ENCODE measurements at regions not wholly inside any gene's neighbourhood (a gene's known extent, or its start where the extent isn't known, plus 50 kb on each side); places are given as distances from the start of the nearest gene placed in this dataset.
A peak's percentile ranks its signal among the peaks of the same experiment; 100 is the strongest.

DNA sequence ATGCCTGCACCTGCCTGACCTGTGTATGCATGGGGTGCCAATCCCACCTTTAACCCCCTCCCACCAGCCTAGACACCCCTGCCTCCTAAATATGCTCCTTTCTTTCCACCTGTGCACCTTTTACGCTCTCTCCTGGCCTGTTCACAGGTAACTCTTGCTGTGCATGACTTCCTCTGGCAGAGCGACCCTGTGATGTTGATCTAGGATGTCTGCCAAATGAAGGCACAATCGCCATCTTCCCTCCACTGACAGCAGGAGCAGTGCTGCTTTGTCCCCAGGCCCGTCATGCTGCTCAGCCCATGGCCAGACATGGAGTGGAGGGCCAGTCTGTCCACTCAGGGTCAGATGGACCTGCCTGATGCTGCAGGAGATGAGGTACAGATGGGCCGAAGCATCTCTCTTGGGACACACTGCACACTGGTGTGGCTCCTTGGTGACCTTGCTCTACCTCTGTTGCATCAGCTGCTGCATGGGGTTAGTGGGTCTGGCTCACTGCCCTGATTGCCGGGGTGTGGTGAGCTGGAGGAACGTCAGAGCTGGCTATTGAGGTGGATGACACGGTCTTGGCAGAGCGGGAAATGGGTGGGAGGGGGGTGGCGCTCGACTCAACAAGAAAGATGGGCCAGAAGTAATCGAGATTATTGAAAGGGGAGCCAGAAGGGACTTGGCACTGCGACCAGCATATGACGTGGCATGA is 101.7 kb upstream of the PITX1 start:
- no peak for TF ChIP-seq POLR2A (IDR thresholded peaks at IDR 0.05)
- TF ChIP-seq, protein P1, sequence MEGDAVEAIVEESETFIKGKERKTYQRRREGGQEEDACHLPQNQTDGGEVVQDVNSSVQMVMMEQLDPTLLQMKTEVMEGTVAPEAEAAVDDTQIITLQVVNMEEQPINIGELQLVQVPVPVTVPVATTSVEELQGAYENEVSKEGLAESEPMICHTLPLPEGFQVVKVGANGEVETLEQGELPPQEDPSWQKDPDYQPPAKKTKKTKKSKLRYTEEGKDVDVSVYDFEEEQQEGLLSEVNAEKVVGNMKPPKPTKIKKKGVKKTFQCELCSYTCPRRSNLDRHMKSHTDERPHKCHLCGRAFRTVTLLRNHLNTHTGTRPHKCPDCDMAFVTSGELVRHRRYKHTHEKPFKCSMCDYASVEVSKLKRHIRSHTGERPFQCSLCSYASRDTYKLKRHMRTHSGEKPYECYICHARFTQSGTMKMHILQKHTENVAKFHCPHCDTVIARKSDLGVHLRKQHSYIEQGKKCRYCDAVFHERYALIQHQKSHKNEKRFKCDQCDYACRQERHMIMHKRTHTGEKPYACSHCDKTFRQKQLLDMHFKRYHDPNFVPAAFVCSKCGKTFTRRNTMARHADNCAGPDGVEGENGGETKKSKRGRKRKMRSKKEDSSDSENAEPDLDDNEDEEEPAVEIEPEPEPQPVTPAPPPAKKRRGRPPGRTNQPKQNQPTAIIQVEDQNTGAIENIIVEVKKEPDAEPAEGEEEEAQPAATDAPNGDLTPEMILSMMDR (IDR thresholded peaks at IDR 0.05) = no peak
- Histone ChIP-seq H3K27me3 (no peaks in the 10 kb centered on the region), H3K4me1 (peaks cover 65 to 99% (median 66%) of the 10 kb centered on the region in 3 donors), H3K4me3 (no peak overlapping the region), H3K27ac (peak overlapping the region; percentile 84 to 96 (median 93)), H3K36me3 (no peaks in the 10 kb centered on the region), H3K9me3 (no peaks in the 10 kb centered on the region)
- intact Hi-C loops (cut with DNase I) = loop anchor here (10.0 kb wide), 1 partner anchor 101 kb away; the partner anchor contains the start of gene PITX1
- WGBS, 2 donors = 20 to 57% methylated on average over 10 of the region's 14 CpGs
- DNase-seq = no peak

DNA sequence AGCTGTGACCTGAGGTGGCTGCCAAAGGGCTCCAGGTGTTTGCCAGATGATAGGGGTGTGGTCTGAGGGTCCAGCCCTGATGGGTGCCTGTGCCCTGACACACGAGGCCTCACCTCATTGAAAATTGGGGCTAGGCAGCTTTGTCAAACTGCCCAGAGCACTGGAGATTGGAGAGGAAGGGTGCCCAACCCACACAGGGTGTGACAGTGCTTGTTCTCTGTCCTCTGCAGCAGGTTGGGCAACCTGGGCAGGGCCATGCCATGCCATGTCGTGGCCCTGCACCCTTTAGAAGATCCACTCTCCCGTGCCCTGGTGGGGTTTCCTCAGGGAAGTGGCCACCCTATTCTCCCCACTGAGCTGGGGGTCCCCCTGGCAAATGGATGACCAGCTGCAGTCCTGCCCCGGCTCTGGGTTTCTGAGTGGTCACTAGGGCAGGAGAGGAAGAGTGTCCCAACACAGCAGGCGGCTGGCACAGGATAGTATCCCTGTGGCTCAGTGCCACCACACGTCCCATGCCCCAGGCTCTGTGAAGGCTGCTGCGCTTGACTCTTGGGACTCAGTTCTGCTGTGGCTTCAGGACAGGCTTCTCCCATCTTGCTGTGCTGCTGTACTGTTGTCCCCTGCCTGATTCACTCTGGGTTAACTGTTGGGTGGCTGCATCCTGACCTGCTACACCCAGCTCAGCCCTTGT is 100.8 kb upstream of the PITX1 start:
- Histone ChIP-seq H3K4me3 (no peak overlapping the region), H3K4me1 (peaks cover 56 to 95% (median 60%) of the 10 kb centered on the region in 3 donors), H3K27me3 (no peaks in the 10 kb centered on the region), H3K36me3 (no peaks in the 10 kb centered on the region), H3K27ac (peak overlapping the region; percentile 84 to 96 (median 93)), H3K9me3 (no peaks in the 10 kb centered on the region)
- WGBS, 2 donors = 59 to 80% methylated on average over 1 to 3 of the region's 7 CpGs
- no peak for DNase-seq
- no peak for TF ChIP-seq POLR2A (IDR thresholded peaks at IDR 0.05)
- TF ChIP-seq, protein P1 (IDR thresholded peaks at IDR 0.05) = no peak
- intact Hi-C loops (cut with DNase I) = loop anchor here (10.0 kb wide), 1 partner anchor 100 kb away; the partner anchor contains the start of gene PITX1

DNA sequence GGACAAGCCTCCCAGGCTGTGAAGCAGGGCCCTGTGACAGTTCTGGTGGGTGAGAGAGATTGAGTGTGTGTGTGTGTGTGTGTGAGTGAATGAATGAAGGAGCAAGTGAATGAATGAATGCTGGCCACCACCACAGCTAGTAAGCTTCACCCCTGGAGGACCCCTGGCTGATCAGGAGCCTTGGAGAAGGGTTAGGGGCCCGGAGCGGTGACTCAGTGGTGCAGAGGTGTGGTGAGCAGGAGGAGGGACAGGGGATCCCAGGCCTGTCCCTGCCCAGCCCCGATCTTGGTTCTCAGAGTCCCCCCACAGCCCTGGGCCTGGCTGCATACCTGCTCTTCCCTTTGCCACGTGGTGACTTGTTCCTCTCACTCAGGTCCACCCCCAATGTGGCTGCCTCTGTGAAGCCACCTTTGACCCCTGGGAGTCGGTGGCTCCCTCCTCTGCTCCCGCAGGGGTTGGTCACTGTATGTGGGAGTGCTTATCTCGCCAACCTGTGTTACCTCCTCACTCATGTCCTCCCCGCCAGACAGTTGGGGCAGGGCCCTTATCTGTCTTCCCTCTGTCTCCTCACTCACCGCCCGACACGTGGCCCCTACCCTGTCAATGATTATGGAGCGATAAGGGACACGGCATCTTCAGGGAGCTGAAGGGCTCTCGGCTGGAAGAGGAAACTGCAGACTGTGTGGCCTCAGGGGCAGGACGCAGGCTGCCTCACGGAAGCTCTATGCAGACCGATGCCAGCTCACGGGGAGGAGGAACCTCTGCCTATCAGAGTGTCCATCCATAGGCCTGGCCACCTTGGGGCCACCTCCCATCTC is 99.9 kb upstream of the PITX1 start:
- Histone ChIP-seq H3K9me3 (no peaks in the 10 kb centered on the region), H3K4me3 (no peak overlapping the region), H3K27me3 (no peaks in the 10 kb centered on the region), H3K27ac (peak overlapping the region; percentile 78 to 96 (median 93)), H3K36me3 (no peaks in the 10 kb centered on the region), H3K4me1 (peaks cover 48 to 95% (median 53%) of the 10 kb centered on the region in 3 donors)
- DNase-seq = no peak
- 58 to 65% methylated on average over 4 to 5 of the region's 18 CpGs for WGBS, 2 donors
- no peak for TF ChIP-seq POLR2A (IDR thresholded peaks at IDR 0.05)
- TF ChIP-seq, protein P1 (IDR thresholded peaks at IDR 0.05) = no peak
- intact Hi-C loops (cut with DNase I) = loop anchor here (10.0 kb wide), 1 partner anchor 99 kb away; the partner anchor contains the start of gene PITX1

DNA sequence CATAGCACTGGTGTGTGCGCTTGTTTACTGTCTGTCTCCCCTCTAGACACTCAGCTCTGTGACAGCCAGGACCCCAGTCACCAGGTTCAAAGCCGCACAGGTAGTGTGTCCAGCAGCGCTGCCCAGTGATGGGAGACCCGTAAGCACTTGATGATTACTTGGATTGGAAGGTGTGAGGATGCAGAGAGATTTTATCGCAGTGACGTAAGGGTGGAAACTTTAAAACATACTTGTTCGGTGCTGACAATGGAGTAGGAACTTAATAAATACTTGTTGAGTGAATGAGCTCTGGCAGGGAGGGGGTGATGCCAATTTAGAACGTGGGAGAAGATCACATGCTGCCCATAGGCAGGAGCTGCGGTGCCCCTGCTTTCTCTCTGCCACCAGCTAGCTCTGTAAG is 99.2 kb upstream of the PITX1 start:
- intact Hi-C loops (cut with DNase I) = loop anchor here (10.0 kb wide), 1 partner anchor 98 kb away; the partner anchor contains the start of gene PITX1
- H3K36me3 ChIP-seq = no peaks in the 10 kb centered on the region
- no peaks in the 10 kb centered on the region for H3K27me3 ChIP-seq
- WGBS, 2 donors = 82 to 87% methylated on average over 9 of the region's 9 CpGs
- peak overlapping the region; percentile 78 to 96 (median 93) for H3K27ac ChIP-seq
- H3K4me3 ChIP-seq = no peak overlapping the region
- no peak for DNase-seq
- no peak for TF ChIP-seq POLR2A (IDR thresholded peaks at IDR 0.05)
- H3K4me1 ChIP-seq = peaks cover 44 to 94% (median 50%) of the 10 kb centered on the region in 3 donors
- no peaks in the 10 kb centered on the region for H3K9me3 ChIP-seq

Data from esophagus squamous epithelium (tissue), 5 donors.